H9 (cell line): ENCODE measurements at regions not wholly inside any gene's neighbourhood (a gene's known extent, or its start where the extent isn't known, plus 50 kb on each side); places are given as distances from the start of the nearest gene placed in this dataset.

Experiments
- DNase-seq: peaks from one replicate; pipeline ENCODE4 v3.0.0-alpha.2; 2017
- H2AFZ ChIP-seq: one replicate; pipeline ENCODE4 v1.6.1; 2013; ENCODE audit warnings: mild to moderate bottlenecking, low read length, control low read depth, moderate library complexity
- H2AK5ac ChIP-seq: 2 replicates; pipeline ENCODE4 v1.6.1; 2013; ENCODE audit warnings: low read length, control low read depth, mixed read lengths; ENCODE audit not compliant: insufficient read length
- H2BK120ac ChIP-seq: one replicate; pipeline ENCODE4 v1.6.1; 2013; ENCODE audit warnings: low read depth, mild to moderate bottlenecking, low read length, control low read depth, inconsistent platforms; ENCODE audit not compliant: poor library complexity, severe bottlenecking
- H2BK12ac ChIP-seq: 2 replicates; pipeline ENCODE4 v1.6.1; 2013; ENCODE audit warnings: low read length, control low read depth, mixed read lengths, low read depth; ENCODE audit not compliant: insufficient read length
- H2BK15ac ChIP-seq: 2 replicates; pipeline ENCODE4 v1.6.1; 2013; ENCODE audit warnings: low read depth, low read length, control low read depth
- H2BK20ac ChIP-seq: one replicate; pipeline ENCODE4 v1.6.1; 2013; ENCODE audit warnings: low read depth, mild to moderate bottlenecking, low read length, control low read depth, inconsistent platforms; ENCODE audit not compliant: poor library complexity, severe bottlenecking
- H2BK5ac ChIP-seq: 2 replicates; pipeline ENCODE4 v1.6.1; 2013; ENCODE audit warnings: low read length, control low read depth, mixed read lengths; ENCODE audit not compliant: insufficient read length
- H3K14ac ChIP-seq: 2 replicates; pipeline ENCODE4 v1.6.1; 2013; ENCODE audit warnings: low read length, control low read depth; ENCODE audit not compliant: insufficient read depth
- H3K18ac ChIP-seq: 2 replicates; pipeline ENCODE4 v1.6.1; 2013; ENCODE audit warnings: low read depth, mild to moderate bottlenecking, mixed read lengths, low read length, control low read depth; ENCODE audit not compliant: insufficient read length
- H3K23ac ChIP-seq: 2 replicates; pipeline ENCODE4 v1.6.1; 2013; ENCODE audit warnings: low read length, control low read depth, mixed read lengths, low read depth; ENCODE audit not compliant: insufficient read length
- H3K23me2 ChIP-seq: 2 replicates; pipeline ENCODE4 v1.6.1; 2013; ENCODE audit warnings: low read depth, mild to moderate bottlenecking, mixed read lengths, low read length, control low read depth; ENCODE audit not compliant: insufficient read length, poor library complexity, severe bottlenecking
- H3K27ac ChIP-seq: 2 replicates; pipeline ENCODE4 v1.5.1; 2013; ENCODE audit warnings: low read length, control low read depth, mixed read lengths, low read depth; ENCODE audit not compliant: insufficient read length
- H3K27me3 ChIP-seq: 2 replicates; pipeline ENCODE4 v1.6.1; 2013; ENCODE audit warnings: low read length, control low read depth, inconsistent platforms; ENCODE audit not compliant: insufficient read depth
- H3K4ac ChIP-seq: 2 replicates; pipeline ENCODE4 v1.6.1; 2013; ENCODE audit warnings: low read depth, mild to moderate bottlenecking, control low read depth, inconsistent platforms, low read length, moderate library complexity
- H3K4me1 ChIP-seq: 2 replicates; pipeline ENCODE4 v1.6.1; 2013; ENCODE audit warnings: low read length, control low read depth, inconsistent platforms; ENCODE audit not compliant: insufficient read depth
- H3K4me2 ChIP-seq: 2 replicates; pipeline ENCODE4 v1.6.1; 2013; ENCODE audit warnings: low read length, control low read depth, mixed read lengths; ENCODE audit not compliant: insufficient read length, insufficient read depth
- H3K56ac ChIP-seq: 2 replicates; pipeline ENCODE4 v1.6.1; 2013; ENCODE audit warnings: low read depth, mild to moderate bottlenecking, mixed read lengths, low read length, control low read depth; ENCODE audit not compliant: insufficient read length
- H3K79me1 ChIP-seq: 2 replicates; pipeline ENCODE4 v1.6.1; 2013; ENCODE audit warnings: low read depth, mild to moderate bottlenecking, moderate library complexity, low read length, control low read depth, inconsistent platforms; ENCODE audit not compliant: insufficient read depth, poor library complexity, severe bottlenecking
- H3K79me2 ChIP-seq: 2 replicates; pipeline ENCODE4 v1.6.1; 2013; ENCODE audit warnings: low read length, control low read depth, inconsistent platforms; ENCODE audit not compliant: insufficient read depth
- H3K9ac ChIP-seq: 2 replicates; pipeline ENCODE4 v1.6.1; 2013; ENCODE audit warnings: low read length, control low read depth, mixed read lengths; ENCODE audit not compliant: insufficient read length; ENCODE audit errors: extremely low read depth
- H3K9me3 ChIP-seq: one replicate; pipeline ENCODE4 v1.6.1; 2013; ENCODE audit warnings: low read depth, low read length, inconsistent platforms; ENCODE audit not compliant: control insufficient read depth
- H3T11ph ChIP-seq: one replicate; pipeline ENCODE4 v1.6.1; 2013; ENCODE audit warnings: mild to moderate bottlenecking, low read length, control low read depth, inconsistent platforms
- H4K20me1 ChIP-seq: one replicate; pipeline ENCODE4 v1.6.1; 2013; ENCODE audit not compliant: control insufficient read depth, insufficient read length, insufficient read depth
- H4K5ac ChIP-seq: 2 replicates; pipeline ENCODE4 v1.6.1; 2013; ENCODE audit warnings: low read depth, mild to moderate bottlenecking, mixed read lengths, low read length, control low read depth; ENCODE audit not compliant: insufficient read length
- H4K8ac ChIP-seq: replicated peaks from 2 replicates; pipeline ENCODE4 v1.6.1; 2013; ENCODE audit warnings: low read length, control low read depth, mixed read lengths, low read depth; ENCODE audit not compliant: insufficient read length
- H4K91ac ChIP-seq: 2 replicates; pipeline ENCODE4 v1.6.1; 2013; ENCODE audit warnings: low read depth, mild to moderate bottlenecking, moderate library complexity, mixed read lengths, low read length, control low read depth; ENCODE audit not compliant: insufficient read length
- H3K27ac Mint-ChIP-seq, 3 experiments: 2 replicates in 2 of 3; 3 replicates in 1 of 3; pipeline ENCODE4 v1.8.0; 2020 to 2021; ENCODE audit warnings: mixed read lengths in 3 of 3, mild to moderate bottlenecking in 1 of 3, moderate library complexity in 1 of 3
- H3K27me3 Mint-ChIP-seq: 2 replicates; pipeline ENCODE4 v1.8.0; 2021; ENCODE audit warnings: low read depth, mild to moderate bottlenecking, moderate library complexity, mixed read lengths
- H3K36me3 Mint-ChIP-seq, 3 experiments: 2 replicates in 2 of 3; 3 replicates in 1 of 3; pipeline ENCODE4 v1.8.0; 2020 to 2021; ENCODE audit warnings: low read depth in 3 of 3, mixed read lengths in 3 of 3; ENCODE audit not compliant: insufficient read depth in 1 of 3
- H3K4me1 Mint-ChIP-seq, 2 experiments: 2 replicates each; pipeline ENCODE4 v1.8.0; 2020; ENCODE audit warnings: mixed read lengths in 2 of 2
- H3K4me3 Mint-ChIP-seq, 2 experiments: 2 replicates in 1 of 2; 3 replicates in 1 of 2; pipeline ENCODE4 v1.8.0; 2020 to 2021; ENCODE audit warnings: mild to moderate bottlenecking in 2 of 2, mixed read lengths in 2 of 2, moderate library complexity in 1 of 2
- H3K9me3 Mint-ChIP-seq, 2 experiments: 2 replicates in 1 of 2; 3 replicates in 1 of 2; pipeline ENCODE4 v1.8.0; 2020; ENCODE audit warnings: mild to moderate bottlenecking in 2 of 2, mixed read lengths in 2 of 2, moderate library complexity in 1 of 2
- CTCF ChIP-seq: fragments of 200-600 bp; sonication (generic); conservative IDR thresholded peaks from 3 replicates; pipeline ENCODE4 v1.8.0; 2021; ENCODE audit warnings: antibody characterized with exemption, mild to moderate bottlenecking
- WGBS: extraction: QIAGEN DNeasy Blood & Tissue Kit; methylation state at CpG from one replicate; pipeline ENCODE4 v1.1.7; 2013; ENCODE audit warnings: missing lambda C conversion rate, low lambda C conversion rate, mixed read lengths; ENCODE audit not compliant: insufficient read length; ENCODE audit errors: extremely low coverage; 5-methylcytosine and 5-hydroxymethylcytosine counted together

GRCh38 chr1:94654031-94654430, 112.5 kb upstream of the F3 start:
- no peak overlapping the region for H3K4ac ChIP-seq
- no peak for TF ChIP-seq CTCF
- H3K79me1 ChIP-seq = no peaks in the 10 kb centered on the region
- no CpG with 5 or more reads among the region's 1 CpG for WGBS
- H3K23me2 ChIP-seq = no peaks in the 10 kb centered on the region
- no peak overlapping the region for H2BK20ac ChIP-seq
- H4K5ac ChIP-seq = no peak overlapping the region
- H2AK5ac ChIP-seq = no peak overlapping the region
- no peak overlapping the region for H3T11ph ChIP-seq
- Mint-ChIP-seq H3K36me3 (peaks cover 0 to 7% (median 0%) of the 10 kb centered on the region in 3 experiments; a peak in 2 of 7 replicates), H3K9me3 (no peaks in the 10 kb centered on the region), H3K27me3 (no peaks in the 10 kb centered on the region), H3K27ac (no peak overlapping the region), H3K4me3 (no peak overlapping the region), H3K4me1 (peaks cover 26 to 34% of the 10 kb centered on the region in 2 experiments)
- H4K8ac ChIP-seq = no peak overlapping the region
- H3K79me2 ChIP-seq = no peaks in the 10 kb centered on the region
- H3K27ac ChIP-seq = no peak overlapping the region
- H2BK5ac ChIP-seq = no peak overlapping the region
- peak overlapping the region; percentile 81 for H4K91ac ChIP-seq
- no peak overlapping the region for H2BK120ac ChIP-seq
- H3K27me3 ChIP-seq = no peaks in the 10 kb centered on the region
- H2BK15ac ChIP-seq = no peak overlapping the region
- H3K4me2 ChIP-seq = no peak overlapping the region
- no peak overlapping the region for H3K14ac ChIP-seq
- peaks cover 4% of the 10 kb centered on the region for H3K4me1 ChIP-seq
- no peak overlapping the region for H3K18ac ChIP-seq
- H3K9ac ChIP-seq = no peak overlapping the region
- no peak overlapping the region for H2BK12ac ChIP-seq
- H3K23ac ChIP-seq = no peak overlapping the region
- no peak overlapping the region for H3K56ac ChIP-seq
- H4K20me1 ChIP-seq = no peaks in the 10 kb centered on the region
- H3K9me3 ChIP-seq = no peaks in the 10 kb centered on the region
- no peak overlapping the region for H2AFZ ChIP-seq
- DNase-seq = no peak
